GM12875 (cell line): ENCODE measurements at regions not wholly inside any gene's neighbourhood (a gene's known extent, or its start where the extent isn't known, plus 50 kb on each side); places are given as distances from the start of the nearest gene placed in this dataset.

Experiments used
- H3K4me3 ChIP-seq: one replicate; pipeline ENCODE4 v1.5.1; 2011; ENCODE audit warnings: low read depth, low read length, control low read depth
- CTCF ChIP-seq: IDR thresholded peaks from 2 replicates; pipeline ENCODE4 v1.5.1; 2011; ENCODE audit warnings: low read depth, mild to moderate bottlenecking, control low read depth, inconsistent platforms, low read length, moderate library complexity, borderline replicate concordance; ENCODE audit not compliant: insufficient read depth

- no peak for TF ChIP-seq CTCF
- no peak overlapping the region for H3K4me3 ChIP-seq
These were observed 569.8 kb upstream of the ZFHX3 start for GRCh38 chr16:73617738-73618137.

- H3K4me3 ChIP-seq, result no peak overlapping the region
- no peak for TF ChIP-seq CTCF
These were observed 568.8 kb upstream of the ZFHX3 start for GRCh38 chr16:73616770-73617169.

- no peak overlapping the region for H3K4me3 ChIP-seq
- no peak for TF ChIP-seq CTCF
These were observed 568.3 kb upstream of the ZFHX3 start for GRCh38 chr16:73616166-73616753.

GRCh38 chr16:73615071-73615940 lies 567.4 kb upstream of the ZFHX3 start:
- no peak overlapping the region for H3K4me3 ChIP-seq
- TF ChIP-seq CTCF, result no peak

GRCh38 chr16:73614131-73614530 lies 566.2 kb upstream of the ZFHX3 start:
- H3K4me3 ChIP-seq, result no peak overlapping the region
- TF ChIP-seq CTCF, result no peak

- TF ChIP-seq CTCF, result no peak
- no peak overlapping the region for H3K4me3 ChIP-seq
These were observed 562.8 kb upstream of the ZFHX3 start for GRCh38 chr16:73610605-73611156.
